SKM-1 (cell line): ENCODE measurements at regions not wholly inside any gene's neighbourhood (a gene's known extent, or its start where the extent isn't known, plus 50 kb on each side); places are given as distances from the start of the nearest gene placed in this dataset.

ENCODE experiments used
- DNase-seq: peaks from one replicate; lab custom pipeline; 2025; ENCODE audit not compliant: unreplicated experiment; lab: John Stamatoyannopoulos, UW

DNA sequence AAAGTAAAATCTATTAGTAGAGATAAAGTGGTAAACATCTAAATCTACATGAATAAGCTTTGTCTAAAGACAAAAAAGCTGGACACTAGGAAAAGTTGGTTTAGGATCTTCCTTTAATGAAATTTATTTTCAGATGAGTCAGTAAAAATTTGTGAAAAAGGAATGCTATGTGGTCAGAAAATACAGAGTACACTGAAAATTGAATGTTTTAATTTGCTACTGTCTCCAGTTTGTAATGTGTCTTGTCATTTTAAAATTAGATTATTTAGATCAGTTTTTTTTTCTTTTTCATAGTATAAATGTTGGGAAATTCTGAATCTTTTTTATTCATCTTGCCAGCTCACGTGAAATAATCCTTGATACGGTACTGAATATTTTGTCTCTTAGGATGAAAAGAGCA is 56.9 kb downstream of the SLITRK6 start:
- no peak for DNase-seq

DNA sequence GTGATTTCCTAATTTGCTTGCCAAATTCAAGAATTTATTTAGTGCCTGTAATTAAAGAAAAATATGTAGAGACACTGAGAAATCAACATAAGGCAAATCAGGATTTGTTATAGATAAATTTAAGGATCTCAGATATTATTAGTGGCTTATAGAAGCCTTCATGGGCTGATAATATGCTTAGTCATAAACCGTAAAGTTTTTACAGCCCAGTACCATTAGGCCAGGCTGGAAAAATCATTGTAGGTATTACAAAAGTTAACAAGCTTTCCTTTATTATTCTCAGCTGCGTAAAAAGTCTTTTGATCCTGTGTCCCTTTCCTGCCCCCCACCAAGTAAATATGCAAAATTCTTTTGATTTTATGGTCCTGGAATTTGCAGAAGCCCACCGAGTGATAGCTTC is 58.2 kb downstream of the SLITRK6 start:
- no peak for DNase-seq

DNA sequence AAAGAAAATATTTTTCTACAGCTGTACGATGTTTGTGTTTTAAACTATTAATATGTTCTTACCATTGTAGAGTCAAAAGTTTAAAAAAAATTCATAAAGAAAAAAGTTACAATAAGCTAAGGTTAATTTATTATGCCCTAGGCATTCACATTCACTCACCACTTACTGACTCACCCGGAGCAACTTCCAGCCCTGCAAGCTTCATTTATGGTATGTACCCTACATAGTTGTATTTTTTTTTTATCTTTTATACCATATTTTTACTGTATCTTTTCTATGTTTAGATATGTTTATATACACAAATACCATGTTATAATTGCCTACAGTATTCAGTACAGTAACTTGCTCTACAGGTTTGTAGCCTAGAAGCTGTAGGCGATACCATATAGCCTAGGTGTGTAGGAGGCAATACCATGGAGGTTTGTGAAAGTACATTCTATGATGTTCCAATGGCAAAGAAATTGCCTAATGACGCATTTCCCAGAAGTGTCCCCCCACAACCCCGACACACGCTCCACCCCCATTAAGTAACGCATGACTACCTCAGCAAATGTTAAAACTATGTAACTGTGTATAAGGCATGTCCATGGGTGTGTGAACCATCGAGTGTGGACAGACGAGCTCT is 60.4 kb downstream of the SLITRK6 start:
- no peak for DNase-seq

DNA sequence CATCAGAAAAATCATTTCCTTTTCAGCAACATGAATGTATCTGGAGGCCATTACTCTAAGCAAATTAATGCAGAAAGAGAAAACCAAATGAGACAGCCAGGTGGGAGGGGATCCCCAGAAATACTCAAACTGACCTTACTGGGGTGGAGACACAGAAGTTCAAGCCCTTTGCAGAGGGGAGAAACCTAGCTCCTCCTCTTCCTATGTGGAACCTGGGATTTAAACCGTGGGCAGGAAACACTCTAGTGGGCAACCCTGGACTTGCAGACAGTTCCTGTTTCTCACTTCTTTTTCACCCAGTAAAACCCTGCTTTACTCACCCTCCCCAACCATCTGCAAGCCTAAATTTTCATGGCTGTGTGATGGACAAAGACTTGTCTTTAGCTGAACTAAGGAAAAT is 61.3 kb downstream of the SLITRK6 start:
- DNase-seq, result no peak

DNA sequence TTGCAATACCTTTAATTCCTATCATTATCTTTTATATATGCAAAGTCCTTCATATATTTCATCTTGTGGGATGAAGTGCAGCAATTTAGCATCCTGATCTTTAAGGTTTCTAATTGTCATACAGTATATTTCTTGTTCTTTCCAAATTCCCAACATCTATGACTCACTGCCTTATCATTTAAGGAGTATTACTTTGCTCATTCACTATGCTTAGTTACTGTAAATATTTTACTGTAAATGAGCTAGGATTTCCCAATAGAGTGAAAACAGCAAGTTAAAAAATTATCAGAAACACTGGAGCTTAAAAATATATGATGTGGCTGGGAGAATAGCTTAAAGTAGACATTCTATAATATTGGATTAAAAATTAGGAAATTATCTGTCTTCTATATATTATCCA is 69.9 kb downstream of the SLITRK6 start:
- DNase-seq, result no peak

DNA sequence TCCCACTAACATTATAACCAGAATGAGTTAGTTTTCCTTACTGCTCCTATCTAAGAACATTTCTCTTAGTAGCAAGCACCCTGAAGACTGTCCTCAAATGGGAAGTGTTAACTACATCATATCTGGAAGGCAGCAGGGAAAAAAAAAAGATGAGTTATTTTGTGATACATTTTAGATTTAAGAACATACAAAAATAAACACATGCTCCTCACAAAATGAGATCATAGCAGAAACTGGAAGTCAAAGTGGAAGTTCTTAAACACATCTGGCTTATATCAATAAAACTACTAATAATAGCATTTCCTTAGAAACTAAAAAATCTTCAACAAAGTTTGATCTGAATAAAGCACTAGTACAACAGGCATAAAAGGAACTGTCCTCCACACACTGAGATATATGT is 70.4 kb downstream of the SLITRK6 start:
- DNase-seq, result no peak

DNA sequence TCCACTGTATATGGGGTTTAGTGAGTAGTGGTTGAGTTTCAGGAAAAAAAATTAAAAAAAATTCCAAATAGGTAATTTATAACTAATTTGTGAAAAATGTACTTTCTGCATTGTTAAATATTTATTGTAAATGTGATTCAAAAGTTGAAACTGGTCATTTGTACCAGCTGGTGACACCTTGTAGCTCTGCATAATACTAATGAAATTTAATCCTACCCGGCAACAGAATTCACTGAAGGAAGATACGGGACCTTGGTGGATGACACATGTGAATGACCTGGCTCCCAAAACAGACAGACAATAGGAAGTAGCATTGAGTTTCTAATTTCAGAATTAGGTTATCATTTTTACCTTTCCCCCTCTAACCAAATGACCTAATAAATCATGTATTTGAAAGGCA is 73.8 kb downstream of the SLITRK6 start:
- no peak for DNase-seq

DNA sequence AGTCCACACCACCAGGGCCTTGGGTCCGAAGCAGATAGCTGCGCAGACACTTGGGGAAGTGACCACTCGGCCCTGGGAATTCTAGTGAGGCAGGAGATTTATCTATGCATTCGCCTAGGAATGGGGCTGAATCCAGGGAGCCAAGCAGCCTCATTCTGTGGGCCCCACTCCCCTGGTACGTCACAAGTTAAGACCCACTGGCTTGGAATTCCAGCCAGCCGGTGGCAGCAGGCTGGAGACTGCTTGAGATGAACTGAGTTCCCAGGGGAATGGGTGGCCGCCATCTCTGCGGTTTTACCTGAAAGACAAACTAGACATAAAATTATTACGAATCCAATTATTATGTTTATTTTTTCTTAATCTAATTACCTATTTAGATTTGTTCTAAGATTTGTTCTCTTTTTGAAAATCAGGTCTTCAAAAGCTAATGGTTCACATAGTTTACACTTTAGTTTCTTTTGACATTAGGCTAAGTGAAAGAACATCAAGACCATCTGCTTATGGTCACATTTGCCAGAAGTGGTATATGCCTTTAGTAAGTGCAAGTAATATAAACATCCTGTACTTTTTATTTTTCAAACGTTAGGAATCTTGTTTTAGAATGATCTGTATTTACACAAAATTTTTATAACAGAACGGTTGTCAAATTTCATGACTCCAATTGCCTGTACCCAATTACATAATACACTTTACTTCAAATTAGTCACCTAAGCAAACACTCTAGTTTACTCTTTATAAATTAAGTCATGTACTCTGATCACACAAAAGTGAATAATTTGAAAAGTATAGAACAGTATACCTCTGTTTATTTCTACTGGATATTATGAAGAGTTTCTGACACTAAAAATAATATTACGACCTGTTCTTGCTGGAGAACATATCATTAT is 74.4 kb downstream of the SLITRK6 start:
- DNase-seq, result no peak

DNA sequence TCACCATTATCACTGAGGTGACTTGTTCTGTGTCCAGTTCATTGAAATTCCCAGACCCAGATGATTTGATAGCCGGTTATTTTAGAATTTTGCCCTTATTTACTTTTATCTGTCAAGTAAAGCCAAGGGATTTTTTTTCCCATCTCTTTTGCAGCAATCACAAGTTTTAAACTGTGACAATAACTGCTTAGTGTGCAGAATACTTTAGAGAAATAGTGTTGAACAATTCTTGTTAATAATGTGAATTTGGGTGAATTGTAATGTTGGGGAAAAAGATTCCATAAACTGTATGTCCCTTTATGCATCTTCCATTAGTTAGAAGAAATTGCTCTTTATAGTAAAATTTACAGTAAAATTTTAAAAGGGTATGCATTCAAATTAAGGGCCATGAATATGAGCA is 79.5 kb downstream of the SLITRK6 start:
- no peak for DNase-seq

DNA sequence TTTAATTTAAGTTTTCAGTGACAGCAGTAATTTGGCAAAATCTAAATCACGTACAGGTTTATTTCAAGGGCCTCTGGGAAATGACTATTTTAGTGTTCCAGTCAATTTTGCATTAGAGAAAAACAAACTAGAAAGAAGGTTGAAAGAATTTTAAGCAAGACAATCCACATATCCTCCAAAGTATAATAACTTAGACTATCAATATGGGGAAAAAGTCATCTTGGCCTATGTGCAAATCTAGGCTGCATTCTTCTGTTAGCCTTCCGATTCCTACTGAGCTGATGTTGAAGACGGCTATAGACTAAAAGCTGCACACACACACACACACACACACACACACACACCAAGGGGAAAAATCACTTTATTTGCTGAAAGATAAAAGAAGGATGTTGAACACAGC is 81.3 kb downstream of the SLITRK6 start:
- no peak for DNase-seq

DNA sequence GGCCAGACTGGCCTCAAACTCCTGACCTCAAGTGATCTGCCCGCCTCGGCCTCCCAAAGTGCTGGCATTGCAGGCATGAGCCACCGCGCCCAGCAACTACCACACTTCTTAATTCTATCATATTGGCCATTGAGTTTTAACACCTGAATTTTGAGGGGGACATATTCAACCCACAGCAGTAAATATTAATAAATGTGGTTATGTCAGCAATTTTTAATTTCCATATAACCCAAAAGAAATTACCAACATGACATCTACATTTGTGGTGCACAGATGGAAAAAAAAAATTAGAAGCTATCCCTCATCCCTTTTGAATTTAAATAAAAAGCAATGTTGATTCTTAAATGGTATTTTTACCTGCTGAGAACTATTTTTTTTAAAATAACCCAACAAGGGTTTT is 88.7 kb downstream of the SLITRK6 start:
- no peak for DNase-seq

DNA sequence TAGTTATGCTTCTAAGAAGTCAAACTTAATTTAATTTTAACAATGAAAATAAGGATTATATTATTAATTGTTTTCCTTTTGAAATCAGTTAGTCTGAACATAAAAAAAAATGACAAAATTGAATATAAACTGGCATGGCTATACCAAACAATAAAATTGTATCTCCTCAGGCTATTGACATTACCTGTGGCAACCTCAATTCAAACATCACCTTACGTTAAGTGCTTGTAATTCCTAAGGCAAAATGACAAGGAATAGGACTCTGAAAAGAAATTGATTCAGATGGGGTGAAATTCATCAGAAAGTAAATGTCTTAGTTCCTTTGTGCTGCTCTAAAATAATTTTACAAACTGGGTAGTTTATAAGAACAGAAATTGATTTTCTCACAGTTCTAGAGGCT is 89.5 kb downstream of the SLITRK6 start:
- DNase-seq, result no peak

DNA sequence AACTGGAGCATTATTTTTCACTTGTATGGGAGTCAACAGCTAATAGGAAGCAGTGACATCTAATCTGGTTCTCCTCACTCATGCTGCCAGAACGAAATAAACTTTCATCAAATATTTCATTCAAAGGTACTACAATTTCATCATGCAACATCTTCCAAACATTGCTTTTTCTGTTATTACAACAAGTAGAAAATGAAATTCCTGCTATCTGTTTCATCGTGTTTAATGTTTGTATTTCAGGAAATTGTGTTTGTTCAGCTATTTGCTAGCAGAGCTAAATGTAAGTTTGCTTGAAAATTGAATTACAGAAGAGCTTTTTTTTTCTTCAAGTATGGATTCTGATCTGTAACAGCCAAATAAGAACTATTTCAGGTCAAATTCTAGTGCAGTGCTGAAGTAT is 90.1 kb downstream of the SLITRK6 start:
- no peak for DNase-seq

DNA sequence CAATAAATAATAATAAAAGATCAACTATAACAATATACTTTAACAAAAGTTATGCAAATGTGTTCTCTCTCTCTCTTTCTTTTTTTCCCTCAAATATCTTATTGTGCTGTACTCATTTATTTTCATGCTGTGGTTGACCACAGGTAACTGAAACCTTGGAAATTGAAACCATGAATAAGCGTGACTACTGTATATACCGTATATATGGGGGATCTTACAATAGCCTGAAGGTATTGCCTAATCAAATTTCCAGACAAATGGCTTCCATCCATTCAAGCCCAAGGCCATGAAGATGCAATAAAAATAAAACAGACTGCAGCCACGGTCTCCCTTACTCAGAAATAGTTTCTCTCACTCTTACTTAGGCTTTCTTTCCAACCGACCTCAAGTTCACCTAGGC is 98.3 kb downstream of the SLITRK6 start:
- no peak for DNase-seq

DNA sequence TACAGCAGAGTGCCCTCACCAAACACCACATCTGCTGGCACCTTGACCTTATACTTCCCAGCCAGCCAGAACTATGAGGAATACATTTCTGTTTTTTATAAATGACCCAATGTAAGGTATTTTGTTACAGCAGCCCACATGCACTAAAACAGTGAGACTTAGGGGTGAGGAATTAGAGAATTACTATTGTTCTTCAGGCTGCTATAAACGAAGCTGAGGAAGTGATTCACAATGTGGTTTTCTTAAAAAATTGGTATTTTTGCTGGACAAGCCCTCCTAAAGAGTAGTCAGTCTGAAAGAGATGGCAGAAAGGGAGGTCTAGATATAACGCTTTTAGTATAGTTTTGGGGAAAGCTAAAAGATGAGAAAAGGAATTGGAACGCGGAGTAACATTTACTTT is 101.0 kb downstream of the SLITRK6 start:
- DNase-seq, result no peak

DNA sequence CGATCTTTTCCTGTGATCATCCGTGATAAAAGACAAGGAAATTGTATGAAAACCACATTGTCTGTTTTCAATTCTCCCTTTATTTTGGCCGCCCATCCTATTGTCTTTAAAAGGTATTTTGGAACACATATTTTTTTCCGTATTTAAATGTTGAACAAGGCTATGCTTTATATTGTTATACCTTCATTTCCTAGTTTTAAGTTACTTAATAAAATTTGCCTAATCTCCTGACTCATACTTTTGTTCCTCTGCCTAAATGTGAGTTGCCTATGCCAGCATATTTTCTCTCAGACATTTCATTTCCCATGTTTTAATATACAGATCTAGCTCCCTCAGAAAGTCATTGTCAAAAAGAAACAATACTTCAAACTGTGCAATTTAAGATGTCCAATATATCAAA is 104.2 kb downstream of the SLITRK6 start:
- no peak for DNase-seq

DNA sequence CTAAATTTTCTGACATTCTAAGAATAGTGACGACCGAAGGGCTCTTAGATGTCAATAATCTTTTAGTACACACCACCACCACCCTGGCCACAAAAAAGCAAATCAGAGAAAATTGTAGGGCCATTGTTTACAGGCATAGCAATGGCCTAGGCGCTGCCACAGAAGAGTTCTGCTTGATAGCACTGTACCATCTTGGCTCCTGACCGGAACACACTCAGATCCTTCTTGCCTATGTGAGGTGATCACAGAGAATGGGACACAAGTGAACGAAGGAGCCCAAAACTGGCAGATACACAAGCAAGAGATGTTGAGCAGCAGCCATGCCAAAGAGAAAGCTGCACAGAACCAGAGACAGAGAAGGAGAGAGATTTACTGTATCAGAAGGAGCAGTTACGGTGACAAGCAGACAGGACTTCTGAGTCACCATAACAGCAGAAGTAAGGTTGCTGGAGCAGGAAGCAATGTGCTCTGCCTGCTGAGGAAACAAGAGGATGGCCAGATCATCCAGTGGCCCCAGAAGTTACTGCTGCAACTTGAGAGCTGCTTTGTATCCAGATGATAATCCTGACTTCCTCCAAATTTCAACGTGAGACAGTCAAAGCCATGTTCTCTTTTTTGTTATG is 105.2 kb downstream of the SLITRK6 start:
- peak; percentile 21 for DNase-seq

DNA sequence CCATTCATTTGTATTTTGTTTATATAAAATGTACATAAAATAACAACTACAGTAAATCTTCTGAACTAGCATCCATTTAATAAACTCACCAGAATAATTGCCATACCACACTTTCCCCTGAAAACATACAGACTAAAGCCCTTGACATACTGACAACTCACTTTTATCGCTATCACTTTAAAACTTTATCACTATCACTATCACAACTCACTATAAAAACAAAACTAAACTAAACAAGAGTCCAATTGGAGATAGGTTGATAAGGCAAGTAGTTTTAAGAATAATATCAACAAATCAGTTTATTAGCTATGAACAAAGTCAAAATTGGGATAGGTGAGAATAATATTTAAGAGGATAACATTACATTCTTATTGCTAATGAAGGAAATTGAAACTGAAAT is 108.9 kb downstream of the SLITRK6 start:
- no peak for DNase-seq

DNA sequence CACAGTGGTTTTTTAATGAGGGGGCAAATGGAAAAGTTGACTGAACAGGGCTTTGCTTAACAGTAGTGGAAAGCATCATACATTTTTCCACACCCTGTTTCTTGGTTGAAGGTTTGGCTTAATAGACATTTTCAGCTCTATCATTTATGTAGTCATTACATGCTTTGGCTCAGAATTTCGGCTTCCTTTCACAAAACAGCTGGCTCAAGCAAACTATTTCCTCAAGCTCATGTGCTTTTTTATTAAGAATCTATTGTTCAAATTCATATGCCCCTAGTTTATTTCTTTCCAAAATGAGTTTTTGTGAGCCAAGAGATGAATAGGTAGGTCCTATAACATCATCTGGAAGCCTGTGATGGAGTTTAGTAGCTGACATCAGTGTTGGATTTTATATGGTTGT is 113.8 kb downstream of the SLITRK6 start:
- DNase-seq, result no peak

DNA sequence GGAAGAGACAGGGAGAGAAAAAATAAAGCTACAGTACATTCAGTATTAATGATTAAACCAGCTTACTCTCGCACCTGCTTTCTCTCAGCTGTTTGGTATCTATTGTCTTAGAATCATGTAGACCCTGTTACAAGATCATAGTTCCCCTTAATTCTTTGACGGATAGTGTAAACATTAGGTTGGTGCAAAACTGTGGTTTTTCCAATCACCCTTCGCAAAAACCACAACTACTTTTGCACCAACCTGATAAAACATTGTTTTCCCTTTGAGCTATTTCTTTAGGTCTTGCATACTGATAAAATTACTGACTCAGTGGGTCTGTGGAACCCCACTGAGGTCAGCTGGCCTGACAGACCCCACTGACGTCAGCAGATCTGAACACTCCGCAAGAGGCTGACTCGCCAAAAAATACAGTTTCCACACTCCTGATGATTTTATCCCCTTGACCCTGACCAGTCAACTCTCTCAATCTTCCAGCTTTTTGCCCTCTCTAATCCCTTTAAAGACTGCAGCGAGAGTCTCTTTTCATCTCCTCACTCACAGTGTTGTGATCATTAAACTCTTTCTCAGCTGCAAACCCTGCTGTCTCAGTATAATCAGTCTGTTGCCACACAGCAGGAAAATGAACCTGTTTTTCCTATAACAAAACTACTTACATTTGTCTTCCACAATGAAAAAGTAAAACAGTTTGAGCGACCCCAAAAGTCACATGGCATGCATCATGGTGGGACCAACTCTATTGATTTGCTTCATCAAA is 123.9 kb downstream of the SLITRK6 start:
- DNase-seq, result no peak

DNA sequence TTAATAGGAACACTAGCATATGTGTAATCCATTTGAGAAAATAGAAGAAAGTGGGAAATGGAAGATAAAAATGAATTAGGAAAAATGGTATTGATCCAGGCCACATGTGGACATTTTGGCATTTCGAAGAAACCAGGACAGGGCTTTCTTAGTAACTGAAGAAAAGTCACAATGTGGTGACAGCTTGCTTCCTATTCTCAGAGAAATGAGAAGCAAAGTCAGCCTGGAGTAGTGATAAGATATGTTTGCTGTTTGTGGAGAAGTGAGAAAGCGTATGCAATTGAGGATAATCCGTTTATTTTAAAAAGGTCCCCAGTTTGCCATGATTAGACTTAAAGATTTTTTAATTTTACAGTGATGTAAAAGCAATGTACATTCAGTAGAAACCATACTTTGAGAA is 127.9 kb downstream of the SLITRK6 start:
- no peak for DNase-seq

DNA sequence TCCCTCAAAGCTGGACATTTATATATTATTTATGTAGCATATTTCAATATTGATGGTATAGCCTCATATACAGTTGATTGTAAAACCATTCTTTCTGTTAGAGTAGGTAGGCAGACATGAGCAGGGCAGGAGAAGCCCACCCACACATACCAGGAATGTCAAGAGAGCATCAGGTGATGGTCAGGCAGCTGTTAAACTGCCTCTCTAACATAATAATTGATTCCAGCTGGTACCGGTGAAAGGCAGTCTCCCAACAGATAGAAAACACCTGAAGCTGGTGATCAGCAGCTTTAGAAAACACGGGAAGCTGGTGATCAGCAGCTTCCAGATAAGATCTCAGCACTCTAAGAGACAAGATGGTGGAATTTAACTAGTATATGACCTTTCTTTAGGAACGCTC is 132.9 kb downstream of the SLITRK6 start:
- DNase-seq, result no peak
